Gastroesophageal sphincter (tissue), 4 donors: ENCODE measurements at regions not wholly inside any gene's neighbourhood (a gene's known extent, or its start where the extent isn't known, plus 50 kb on each side); places are given as distances from the start of the nearest gene placed in this dataset.

ENCODE experiments used
- ATAC-seq: fragments of 150-250 bp; one replicate; pipeline ENCODE4 v1.9.1; 2016; ENCODE audit warnings: mild to moderate bottlenecking, moderate library complexity
- H3K27ac ChIP-seq, 4 donors: fragments of 200-600 bp; sonication (generic) in 3 of 4; 1 replicate in 3 of 4; 2 replicates in 1 of 4; pipeline ENCODE4 v1.5.1; 2016 to 2019
- H3K27me3 ChIP-seq: fragments of 200-600 bp; sonication (generic); one replicate; pipeline ENCODE4 v1.5.1; 2019
- H3K36me3 ChIP-seq, 2 donors: fragments of 200-600 bp; sonication (generic); one replicate each; pipeline ENCODE4 v1.5.1; 2019; ENCODE audit warnings: control low read depth in 1 of 2
- H3K4me1 ChIP-seq, 3 donors: fragments of 200-600 bp; sonication (generic); 1 replicate in 2 of 3; 2 replicates in 1 of 3; pipeline ENCODE4 v1.5.1; 2016 to 2019; ENCODE audit warnings: control low read depth in 2 of 3
- H3K4me3 ChIP-seq, 2 donors: fragments of 200-600 bp; sonication (generic); one replicate each; pipeline ENCODE4 v1.5.1; 2019; ENCODE audit warnings: mild to moderate bottlenecking in 1 of 2, moderate library complexity in 1 of 2
- H3K9me3 ChIP-seq, 3 donors: fragments of 200-600 bp; sonication (generic); one replicate each; pipeline ENCODE4 v1.5.1; 2017 to 2019; ENCODE audit warnings: control low read depth in 2 of 3
- CTCF ChIP-seq, 4 experiments: fragments of 200-600 bp in 2 of 4; fragments of 450-650 bp in 2 of 4; sonication (generic) in 1 of 4; IDR thresholded peaks; one replicate each; pipeline ENCODE4 v1.5.1; 2017 to 2019; ENCODE audit warnings: antibody characterized with exemption in 4 of 4, mild to moderate bottlenecking in 2 of 4, moderate library complexity in 2 of 4
- EP300 ChIP-seq: sonication (generic); formaldehyde crosslinking; IDR thresholded peaks from one replicate; pipeline ENCODE4 v1.6.1; 2017; ENCODE audit warnings: antibody characterized with exemption, mild to moderate bottlenecking
- POLR2A ChIP-seq, 2 donors: fragments of 450-650 bp; IDR thresholded peaks; one replicate each; pipeline ENCODE4 v1.6.1; 2017; ENCODE audit warnings: antibody characterized with exemption in 2 of 2, mild to moderate bottlenecking in 2 of 2, moderate library complexity in 1 of 2
- POLR2AphosphoS5 ChIP-seq: sonication (generic); formaldehyde crosslinking; IDR thresholded peaks from one replicate; pipeline ENCODE4 v1.6.1; 2017; ENCODE audit warnings: antibody characterized with exemption
- WGBS, 2 donors: methylation state at CpG; one replicate each; pipeline ENCODE4 v1.1.5; 2018; ENCODE audit warnings: low coverage in 1 of 2; 5-methylcytosine and 5-hydroxymethylcytosine counted together

DNA sequence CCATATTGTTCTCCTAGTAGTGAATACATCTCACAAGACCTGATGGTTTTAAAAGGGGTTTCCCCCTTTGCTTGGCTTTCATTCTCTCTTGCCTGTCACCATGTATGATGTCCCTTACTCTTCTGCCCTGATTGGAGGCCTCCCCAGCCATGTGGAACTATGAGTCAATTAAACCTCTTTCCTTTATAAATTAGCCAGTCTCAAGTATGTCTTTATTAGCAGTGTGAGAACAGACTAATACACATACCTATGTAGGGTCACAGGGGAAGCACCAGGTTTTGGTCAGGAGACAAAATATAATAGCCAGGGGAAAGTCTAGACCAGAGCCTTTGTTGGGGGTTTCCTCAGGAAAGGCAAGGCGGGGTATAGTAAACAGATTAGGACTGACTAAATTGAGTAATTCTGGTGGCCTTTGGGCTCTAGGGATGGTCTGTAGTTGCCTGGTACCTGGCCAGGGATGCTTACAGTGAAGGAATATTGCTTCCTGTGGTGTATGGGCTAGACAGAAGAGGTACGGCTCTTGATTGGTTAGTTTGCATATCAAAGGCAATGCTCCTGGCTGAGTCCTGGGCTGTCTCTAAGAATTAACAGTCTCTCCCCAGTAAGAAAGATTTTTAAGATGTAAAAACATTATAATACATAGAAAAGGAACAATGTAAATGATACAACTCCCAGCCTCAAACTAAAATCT lies 254.5 kb downstream of the ELAVL2 start:
- Histone ChIP-seq H3K4me1 (no peaks in the 10 kb centered on the region), H3K9me3 (no peaks in the 10 kb centered on the region), H3K27ac (no peak overlapping the region), H3K4me3 (no peak overlapping the region), H3K36me3 (no peaks in the 10 kb centered on the region), H3K27me3 (no peaks in the 10 kb centered on the region)
- TF ChIP-seq EP300 (no peak), CTCF (IDR thresholded peaks at IDR 0.05) (no peak), POLR2A (IDR thresholded peaks at IDR 0.05) (no peak), POLR2AphosphoS5 (no peak)
- ATAC-seq, result no peak
- WGBS, 2 donors, result 75 to 94% methylated on average over 1 to 2 of the region's 2 CpGs

DNA sequence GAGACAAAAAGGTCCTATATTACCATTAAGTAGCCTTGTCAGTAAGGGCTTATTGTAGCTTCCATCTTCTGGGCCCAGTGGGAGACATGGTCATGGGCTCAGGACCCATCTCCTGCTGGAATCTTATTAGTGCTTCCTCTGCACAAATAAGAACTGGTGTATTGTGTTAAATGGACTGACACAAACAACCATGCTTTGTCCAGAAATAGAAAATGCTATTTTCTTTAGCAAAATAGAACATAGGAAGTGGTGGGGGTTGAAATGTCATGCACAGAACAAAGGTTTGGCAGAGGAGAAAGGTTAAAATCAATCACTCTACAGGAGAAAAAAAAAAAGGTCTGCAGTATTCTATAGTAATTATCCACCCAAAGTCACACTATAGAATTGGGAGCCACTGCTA lies 252.2 kb downstream of the ELAVL2 start:
- Histone ChIP-seq H3K4me1 (no peaks in the 10 kb centered on the region), H3K36me3 (no peaks in the 10 kb centered on the region), H3K9me3 (no peaks in the 10 kb centered on the region), H3K4me3 (no peak overlapping the region), H3K27ac (no peak overlapping the region), H3K27me3 (no peaks in the 10 kb centered on the region)
- ATAC-seq, result no peak
- TF ChIP-seq EP300 (no peak), CTCF (IDR thresholded peaks at IDR 0.05) (no peak), POLR2A (IDR thresholded peaks at IDR 0.05) (no peak), POLR2AphosphoS5 (no peak)

- Histone ChIP-seq H3K9me3 (no peaks in the 10 kb centered on the region), H3K4me3 (no peak overlapping the region), H3K36me3 (no peaks in the 10 kb centered on the region), H3K4me1 (no peaks in the 10 kb centered on the region), H3K27me3 (no peaks in the 10 kb centered on the region), H3K27ac (no peak overlapping the region)
- ATAC-seq, result no peak
- TF ChIP-seq POLR2AphosphoS5, result no peak
- TF ChIP-seq EP300, result no peak
- no peak for TF ChIP-seq POLR2A (IDR thresholded peaks at IDR 0.05)
- TF ChIP-seq CTCF (IDR thresholded peaks at IDR 0.05), result no peak
- 75 to 86% methylated on average over 1 of the region's 1 CpG for WGBS, 2 donors
These were observed 248.4 kb downstream of the ELAVL2 start for GRCh38 chr9:23577611-23578010.

DNA sequence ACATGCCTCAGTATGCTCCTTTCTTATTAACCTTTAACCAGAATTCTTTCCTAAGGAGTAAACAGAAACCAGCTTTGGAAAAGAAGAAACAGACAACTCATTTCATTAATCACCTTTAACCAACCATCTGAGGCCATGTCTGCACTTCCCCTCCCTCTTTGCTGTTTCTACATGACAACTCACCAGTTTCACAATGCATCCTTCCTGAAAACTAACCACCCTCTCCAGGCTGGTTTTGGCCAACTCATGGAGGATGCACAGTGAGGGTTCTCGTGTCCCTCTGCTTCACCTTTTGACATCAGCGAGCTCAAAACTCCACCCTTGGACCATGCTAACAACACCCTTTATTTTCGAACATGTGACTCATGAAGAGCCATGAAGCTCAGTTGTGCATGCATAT lies 244.1 kb downstream of the ELAVL2 start:
- Histone ChIP-seq H3K9me3 (no peaks in the 10 kb centered on the region), H3K4me3 (no peak overlapping the region), H3K36me3 (no peaks in the 10 kb centered on the region), H3K27me3 (no peaks in the 10 kb centered on the region), H3K27ac (no peak overlapping the region), H3K4me1 (peaks cover 0 to 2% (median 0%) of the 10 kb centered on the region in 3 donors)
- 83 to 84% methylated on average over 3 of the region's 3 CpGs for WGBS, 2 donors
- no peak for ATAC-seq
- TF ChIP-seq CTCF (IDR thresholded peaks at IDR 0.05) (no peak), POLR2AphosphoS5 (no peak), POLR2A (IDR thresholded peaks at IDR 0.05) (no peak)

- Histone ChIP-seq H3K36me3 (no peaks in the 10 kb centered on the region), H3K27ac (no peak overlapping the region), H3K4me1 (peaks cover 0 to 11% (median 0%) of the 10 kb centered on the region in 3 donors), H3K4me3 (no peak overlapping the region), H3K9me3 (no peaks in the 10 kb centered on the region), H3K27me3 (no peaks in the 10 kb centered on the region)
- TF ChIP-seq POLR2AphosphoS5 (no peak), EP300 (no peak), POLR2A (IDR thresholded peaks at IDR 0.05) (no peak), CTCF (IDR thresholded peaks at IDR 0.05) (no peak)
- WGBS, 2 donors, result 90 to 97% methylated on average over 4 of the region's 4 CpGs
- ATAC-seq, result no peak
These were observed 243.2 kb downstream of the ELAVL2 start for GRCh38 chr9:23582836-23583235.
